Endothelial cell of umbilical vein (primary cell): ENCODE measurements at regions not wholly inside any gene's neighbourhood (a gene's known extent, or its start where the extent isn't known, plus 50 kb on each side); places are given as distances from the start of the nearest gene placed in this dataset.

Source experiments
- BruUV-seq: library from RNA; stranded (reverse); fragments of 400-500 nt; replicated peaks from 2 replicates; lab custom pipeline; 2021; lab: Mats Ljungman, UMichigan
- CTCF ChIA-PET: fragments of 300-600, 350-600 bp; sonication (Branson Sonifier 250); formaldehyde crosslinking; loops from one replicate; lab custom pipeline; 2021; ENCODE audit warnings: antibody characterized with exemption, inconsistent platforms; lab: Charles Lee
- POLR2A ChIA-PET: fragments of 300-600, 350-600 bp; sonication (Branson Sonifier 250); formaldehyde crosslinking; loops from one replicate; lab custom pipeline; 2021; ENCODE audit warnings: antibody characterized with exemption, inconsistent platforms; lab: Charles Lee
- DNase-seq: peaks from one replicate; pipeline ENCODE4 v3.0.0-alpha.2; 2011; ENCODE audit warnings: low read depth, low spot score
- FAIRE-seq: peaks from 2 replicates; lab custom pipeline; 2011; peaks lifted over from hg19 to GRCh38; lab: Jason Lieb, UNC
- H2AFZ ChIP-seq: 2 replicates; pipeline ENCODE4 v1.6.0; 2012; ENCODE audit warnings: low read depth, low read length, control low read depth, inconsistent platforms
- H3K27ac ChIP-seq: 2 replicates; pipeline ENCODE4 v1.5.1; 2011; ENCODE audit warnings: low read depth, mild to moderate bottlenecking, control low read depth, low read length, moderate library complexity; ENCODE audit not compliant: insufficient read depth
- H3K27me3 ChIP-seq, 2 experiments: 2 replicates each; pipeline versions ENCODE4 v1.6.0 to v1.6.1; 2011; ENCODE audit warnings: low read length in 2 of 2, mixed read lengths in 1 of 2; ENCODE audit not compliant: control insufficient read depth in 2 of 2, insufficient read depth in 2 of 2
- H3K36me3 ChIP-seq, 2 experiments: 2 replicates in 1 of 2; 3 replicates in 1 of 2; pipeline ENCODE4 v1.5.1; 2011; ENCODE audit warnings: low read length in 2 of 2, mild to moderate bottlenecking in 1 of 2, moderate library complexity in 1 of 2; ENCODE audit not compliant: control insufficient read depth in 2 of 2, insufficient read depth in 2 of 2; ENCODE audit errors: extremely low read depth in 1 of 2
- H3K4me1 ChIP-seq: 3 replicates; pipeline ENCODE4 v1.5.1; 2011; ENCODE audit warnings: mild to moderate bottlenecking, low read length; ENCODE audit not compliant: control insufficient read depth, insufficient read depth; ENCODE audit errors: extremely low read depth
- H3K4me2 ChIP-seq: 2 replicates; pipeline ENCODE4 v1.6.1; 2011; ENCODE audit warnings: low read length, control low read depth, mixed read lengths; ENCODE audit not compliant: insufficient read depth
- H3K4me3 ChIP-seq, 3 experiments: fragments of 200-600 bp in 1 of 3; sonication (generic), shearing (Covaris generic) in 1 of 3; replicated peaks in 1 of 3; 2 replicates each; pipeline ENCODE4 v1.5.1; 2011 to 2016; ENCODE audit warnings: control low read depth in 3 of 3, low read length in 3 of 3, mild to moderate bottlenecking in 2 of 3, inconsistent platforms in 1 of 3, low read depth in 1 of 3, moderate library complexity in 1 of 3; ENCODE audit not compliant: insufficient read depth in 1 of 3
- H3K79me2 ChIP-seq: 2 replicates; pipeline ENCODE4 v1.6.0; 2012; ENCODE audit warnings: low read length, inconsistent platforms; ENCODE audit not compliant: control insufficient read depth, insufficient read depth
- H3K9ac ChIP-seq: replicated peaks from 2 replicates; pipeline ENCODE3; 2011; ENCODE audit warnings: low read length, control low read depth; ENCODE audit not compliant: insufficient read depth; ENCODE audit errors: extremely low read depth
- H3K9me1 ChIP-seq: replicated peaks from 3 replicates; pipeline ENCODE4 v1.6.0; 2011; ENCODE audit warnings: mild to moderate bottlenecking, low read length; ENCODE audit not compliant: control insufficient read depth, insufficient read depth; ENCODE audit errors: extremely low read depth
- H3K9me3 ChIP-seq: replicated peaks from 2 replicates; pipeline ENCODE4 v1.5.1; 2012; ENCODE audit warnings: low read length, inconsistent platforms; ENCODE audit not compliant: control insufficient read depth, insufficient read depth
- H4K20me1 ChIP-seq: replicated peaks from 2 replicates; pipeline ENCODE3; 2011; ENCODE audit warnings: mild to moderate bottlenecking, low read length; ENCODE audit not compliant: control insufficient read depth, insufficient read depth; ENCODE audit errors: extremely low read depth
- CTCF ChIP-seq, 2 donors: IDR thresholded peaks; 1 replicate in 1 of 2; 2 replicates in 1 of 2; pipeline ENCODE4 v1.5.1; 2011; ENCODE audit warnings: low read length in 2 of 2, mild to moderate bottlenecking in 2 of 2, moderate library complexity in 2 of 2, control low read depth in 1 of 2, inconsistent platforms in 1 of 2, low read depth in 1 of 2; ENCODE audit not compliant: insufficient read depth in 1 of 2; ENCODE audit errors: extremely low read depth in 1 of 2
- EZH2 ChIP-seq: IDR thresholded peaks from 2 replicates; pipeline ENCODE4 v1.6.1; 2012; ENCODE audit warnings: borderline replicate concordance, low read depth, mild to moderate bottlenecking, moderate library complexity, low read length, inconsistent platforms; ENCODE audit not compliant: severe bottlenecking
- FOS ChIP-seq: IDR thresholded peaks from 2 replicates; pipeline ENCODE4 v1.6.1; 2011; ENCODE audit warnings: mild to moderate bottlenecking, low read length, moderate library complexity, borderline replicate concordance; ENCODE audit not compliant: insufficient read depth
- GATA2 ChIP-seq: IDR thresholded peaks from 2 replicates; pipeline ENCODE4 v1.7.0; 2011; ENCODE audit warnings: low read depth, mild to moderate bottlenecking, moderate library complexity, mixed read lengths, low read length; ENCODE audit not compliant: insufficient read length, insufficient read depth
- JUN ChIP-seq: IDR thresholded peaks from 2 replicates; pipeline ENCODE4 v1.6.1; 2011; ENCODE audit warnings: borderline replicate concordance, low read depth; ENCODE audit not compliant: insufficient read length, insufficient read depth
- MAX ChIP-seq: IDR thresholded peaks from 2 replicates; pipeline ENCODE4 v1.6.1; 2011; ENCODE audit not compliant: insufficient read depth, insufficient read length
- MYC ChIP-seq: IDR thresholded peaks from one replicate; pipeline ENCODE4 v1.6.1; 2011; ENCODE audit warnings: mild to moderate bottlenecking, low read depth, low read length
- POLR2A ChIP-seq: IDR thresholded peaks from 2 replicates; pipeline ENCODE4 v1.6.1; 2012; ENCODE audit warnings: low read depth, mild to moderate bottlenecking, control low read depth, low read length
- POLR2AphosphoS5 ChIP-seq: IDR thresholded peaks from 2 replicates; pipeline ENCODE4 v1.6.1; 2012; ENCODE audit warnings: low read depth, mild to moderate bottlenecking, control low read depth, low read length, moderate library complexity; ENCODE audit not compliant: insufficient read depth
- dilution Hi-C: fragments of 300-500 bp; cut with MboI; formaldehyde crosslinking; loops from one replicate; pipeline ENCODE4 v1.15.0; 2019; ENCODE audit warnings: low sequenced_read_pairs; ENCODE audit not compliant: extremely low pct_ligation_motif_present
- intact Hi-C: fragments of 100-400 bp; cut with micrococcal nuclease; formaldehyde crosslinking; loops from one replicate; pipeline ENCODE4 v1.10.0; 2022

GRCh38 chr3:159757341-159758060 lies 231.1 kb upstream of the IL12A start:
- H2AFZ ChIP-seq = no peak overlapping the region
- no peak overlapping the region for H3K4me3 ChIP-seq
- no peaks in the 10 kb centered on the region for H3K27me3 ChIP-seq
- H3K9ac ChIP-seq = no peak overlapping the region
- no peaks in the 10 kb centered on the region for H3K36me3 ChIP-seq
- no peak for FAIRE-seq
- H3K9me3 ChIP-seq = no peaks in the 10 kb centered on the region
- peaks cover 15% of the 10 kb centered on the region for H3K4me1 ChIP-seq
- no peaks in the 10 kb centered on the region for H3K9me1 ChIP-seq
- DNase-seq = no peak
- H4K20me1 ChIP-seq = no peaks in the 10 kb centered on the region
- no peak for TF ChIP-seq MYC
- TF ChIP-seq POLR2A = no peak
- no peak for TF ChIP-seq MAX
- no peak for TF ChIP-seq EZH2
- TF ChIP-seq POLR2AphosphoS5 = no peak
- TF ChIP-seq JUN = no peak
- no peak for TF ChIP-seq CTCF (IDR thresholded peaks at IDR 0.05; ENCODE audit: extremely low read depth in 1 of 2, insufficient read depth in 1 of 2, low read depth in 1 of 2, low read length in 2 of 2)
- TF ChIP-seq GATA2 = no peak
- TF ChIP-seq FOS = no peak
- BruUV-seq = no TSS peak
- ChIA-PET CTCF (interaction anchor here (1.1 kb wide), 1 partner anchor 133 kb away, joined by 3 read pairs; no protein-coding TSS in a partner anchor), POLR2A (no interaction called here)
- H3K27ac ChIP-seq = no peak overlapping the region
- no peak overlapping the region for H3K4me2 ChIP-seq
- no peaks in the 10 kb centered on the region for H3K79me2 ChIP-seq
- intact Hi-C loops (no loop called here), dilution Hi-C loops (no loop called here)
